Psoas muscle (tissue), 7 donors: ENCODE measurements at regions not wholly inside any gene's neighbourhood (a gene's known extent, or its start where the extent isn't known, plus 50 kb on each side); places are given as distances from the start of the nearest gene placed in this dataset.

Source experiments
- ATAC-seq, 4 donors: fragments of 200-7000 bp; cut with Tn5 transposase; one replicate each; pipeline ENCODE4 v1.9.1; 2020; ENCODE audit warnings: moderate library complexity in 3 of 4, mild to moderate bottlenecking in 2 of 4
- DNase-seq, 2 donors: peaks; one replicate each; pipeline ENCODE4 v3.0.0-alpha.2; 2020
- H3K27ac ChIP-seq: fragments of 200-600 bp; one replicate; pipeline ENCODE4 v1.8.0; 2022
- H3K27me3 ChIP-seq, 3 donors: fragments of 200-600 bp in 1 of 3; one replicate each; pipeline versions ENCODE4 v1.6.1 to v1.8.0; 2013 to 2022; ENCODE audit warnings: low read length in 2 of 3, mild to moderate bottlenecking in 2 of 3, moderate library complexity in 1 of 3; ENCODE audit not compliant: insufficient read depth in 3 of 3
- H3K36me3 ChIP-seq, 2 donors: fragments of 200-600 bp in 1 of 2; one replicate each; pipeline versions ENCODE4 v1.6.1 to v1.8.0; 2013 to 2022; ENCODE audit warnings: low read depth in 1 of 2, mild to moderate bottlenecking in 1 of 2, moderate library complexity in 1 of 2; ENCODE audit not compliant: insufficient read depth in 1 of 2
- H3K4me1 ChIP-seq: fragments of 200-600 bp; one replicate; pipeline ENCODE4 v1.8.0; 2022
- H3K4me3 ChIP-seq: fragments of 200-600 bp; one replicate; pipeline ENCODE4 v1.8.0; 2022; ENCODE audit warnings: mild to moderate bottlenecking
- H3K9me3 ChIP-seq: fragments of 200-600 bp; one replicate; pipeline ENCODE4 v1.8.0; 2022
- WGBS, 3 donors: extraction: QIAGEN DNeasy Blood & Tissue Kit; methylation state at CpG; one replicate each; pipeline versions ENCODE4 v1.1.6 to v1.1.7; 2013; 5-methylcytosine and 5-hydroxymethylcytosine counted together
- intact Hi-C, 2 donors: fragments of 100-400 bp; cut with DNase I; formaldehyde crosslinking; loops; one replicate each; pipeline versions ENCODE4 v1.11.0 to v1.14.2; 2022
- TF ChIP-seq, protein P1 (sequence below): fragments of 200-600 bp; IDR thresholded peaks from one replicate; pipeline ENCODE4 v1.8.0; 2022; ENCODE audit warnings: antibody characterized with exemption
- donor health status: healthy with polysubstance abuse.
- donor health status: DM: no; HTN: no; CAD: no; lungs with moderate emphysema.
- donor health status: Bipolar disorder and iron deficiency.
- donor health status: healthy.
- donor health status: DM: yes; HTN: yes; CAD: no.
- donor health status: DM: no; HTN: no; CAD: no.
- donor health status: DM: yes; HTN: yes; CAD: no.

DNA sequence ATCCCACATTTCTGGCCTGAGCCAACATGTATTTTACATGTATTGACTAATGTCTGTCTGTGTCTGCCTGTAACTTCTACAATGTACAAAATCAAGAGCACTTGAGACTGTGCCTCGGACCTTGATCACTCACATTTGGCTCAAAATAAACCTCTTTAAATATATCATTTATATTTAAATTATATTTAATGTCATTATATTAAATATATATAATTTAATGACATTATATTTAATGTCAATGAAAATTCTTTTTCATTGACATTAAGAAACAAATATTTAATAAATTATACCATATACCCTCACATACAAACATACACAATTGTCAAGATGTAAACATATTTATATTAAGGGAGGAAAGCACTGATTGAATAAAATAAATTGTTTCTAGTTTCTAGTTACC lies 1099.8 kb upstream of the CDH18 start:
- no peaks in the 10 kb centered on the region for H3K36me3 ChIP-seq

DNA sequence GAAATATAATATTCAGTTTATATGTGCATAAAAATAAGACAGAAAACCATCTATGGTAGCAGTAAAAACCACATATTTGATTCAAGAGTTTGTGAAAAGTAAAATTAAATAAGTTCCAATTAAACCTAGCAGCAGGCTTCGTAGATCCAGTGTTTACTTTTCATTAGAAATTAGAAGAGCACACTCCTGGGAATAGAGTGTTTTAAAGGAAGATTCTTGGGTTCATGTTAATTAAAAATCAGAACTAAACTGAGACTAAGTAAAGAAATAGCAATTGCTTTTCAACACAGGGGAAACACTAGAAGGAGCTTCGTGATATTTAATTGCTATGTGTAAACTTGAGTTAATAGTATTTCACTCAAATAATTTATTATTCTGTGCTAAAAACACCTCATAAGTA lies 1097.8 kb upstream of the CDH18 start:
- 54 to 59% (median 57%) methylated on average over 2 of the region's 2 CpGs for WGBS, 3 donors
- Histone ChIP-seq H3K27ac (no peak overlapping the region), H3K4me1 (no peaks in the 10 kb centered on the region), H3K36me3 (no peaks in the 10 kb centered on the region), H3K9me3 (no peaks in the 10 kb centered on the region), H3K27me3 (no peaks in the 10 kb centered on the region), H3K4me3 (no peak overlapping the region)
- intact Hi-C loops, result no loop called here
- DNase-seq, result no peak
- ATAC-seq, result no peak
- TF ChIP-seq, protein P1, sequence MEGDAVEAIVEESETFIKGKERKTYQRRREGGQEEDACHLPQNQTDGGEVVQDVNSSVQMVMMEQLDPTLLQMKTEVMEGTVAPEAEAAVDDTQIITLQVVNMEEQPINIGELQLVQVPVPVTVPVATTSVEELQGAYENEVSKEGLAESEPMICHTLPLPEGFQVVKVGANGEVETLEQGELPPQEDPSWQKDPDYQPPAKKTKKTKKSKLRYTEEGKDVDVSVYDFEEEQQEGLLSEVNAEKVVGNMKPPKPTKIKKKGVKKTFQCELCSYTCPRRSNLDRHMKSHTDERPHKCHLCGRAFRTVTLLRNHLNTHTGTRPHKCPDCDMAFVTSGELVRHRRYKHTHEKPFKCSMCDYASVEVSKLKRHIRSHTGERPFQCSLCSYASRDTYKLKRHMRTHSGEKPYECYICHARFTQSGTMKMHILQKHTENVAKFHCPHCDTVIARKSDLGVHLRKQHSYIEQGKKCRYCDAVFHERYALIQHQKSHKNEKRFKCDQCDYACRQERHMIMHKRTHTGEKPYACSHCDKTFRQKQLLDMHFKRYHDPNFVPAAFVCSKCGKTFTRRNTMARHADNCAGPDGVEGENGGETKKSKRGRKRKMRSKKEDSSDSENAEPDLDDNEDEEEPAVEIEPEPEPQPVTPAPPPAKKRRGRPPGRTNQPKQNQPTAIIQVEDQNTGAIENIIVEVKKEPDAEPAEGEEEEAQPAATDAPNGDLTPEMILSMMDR, result no peak

More for the DNA sequence above, 1099.8 kb upstream of the CDH18 start:
- TF ChIP-seq, protein P1, result no peak
- intact Hi-C loops, result no loop called here
- no peaks in the 10 kb centered on the region for H3K9me3 ChIP-seq
- no peak for DNase-seq
- no peak for ATAC-seq
- H3K4me1 ChIP-seq, result no peaks in the 10 kb centered on the region
- no peak overlapping the region for H3K4me3 ChIP-seq
- WGBS, 3 donors, result 69 to 89% (median 88%) methylated on average over 1 of the region's 1 CpG
- no peak overlapping the region for H3K27ac ChIP-seq
- no peaks in the 10 kb centered on the region for H3K27me3 ChIP-seq

- Histone ChIP-seq H3K9me3 (no peaks in the 10 kb centered on the region), H3K4me1 (no peaks in the 10 kb centered on the region), H3K36me3 (no peaks in the 10 kb centered on the region), H3K27me3 (no peaks in the 10 kb centered on the region), H3K27ac (no peak overlapping the region), H3K4me3 (no peak overlapping the region)
- no peak for ATAC-seq
- TF ChIP-seq, protein P1, result no peak
- no peak for DNase-seq
- intact Hi-C loops, result no loop called here
- WGBS, 3 donors, result 75 to 78% (median 77%) methylated on average over 5 of the region's 5 CpGs
These were observed 1084.0 kb upstream of the CDH18 start for GRCh38 chr5:21071986-21072385.

DNA sequence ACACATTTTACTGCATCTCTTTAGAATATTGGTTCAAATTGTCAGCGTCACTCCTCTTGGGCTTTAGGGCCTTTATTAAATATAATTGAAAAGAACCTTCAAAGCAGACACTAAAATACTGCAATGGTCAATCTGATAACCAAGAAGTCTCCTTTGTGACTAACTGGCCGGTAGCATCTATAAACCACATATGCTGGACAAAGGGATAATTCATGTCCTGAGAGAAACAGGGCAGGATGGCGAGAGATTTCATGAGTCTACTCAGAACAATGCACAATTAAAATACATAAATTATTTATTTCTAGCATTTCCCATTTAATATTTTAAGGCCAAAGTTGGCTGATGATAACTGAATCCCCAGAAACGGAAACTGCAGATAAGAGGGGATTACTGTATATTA lies 1083.4 kb upstream of the CDH18 start:
- DNase-seq (no peak), ATAC-seq (no peak)
- H3K9me3 ChIP-seq, result no peaks in the 10 kb centered on the region
- H3K27me3 ChIP-seq, result no peaks in the 10 kb centered on the region
- TF ChIP-seq, protein P1, result no peak
- no peak overlapping the region for H3K4me3 ChIP-seq
- H3K27ac ChIP-seq, result no peak overlapping the region
- no peaks in the 10 kb centered on the region for H3K36me3 ChIP-seq
- H3K4me1 ChIP-seq, result no peaks in the 10 kb centered on the region
- intact Hi-C loops, result no loop called here
- WGBS, 3 donors, result 78 to 79% (median 78%) methylated on average over 4 of the region's 4 CpGs

DNA sequence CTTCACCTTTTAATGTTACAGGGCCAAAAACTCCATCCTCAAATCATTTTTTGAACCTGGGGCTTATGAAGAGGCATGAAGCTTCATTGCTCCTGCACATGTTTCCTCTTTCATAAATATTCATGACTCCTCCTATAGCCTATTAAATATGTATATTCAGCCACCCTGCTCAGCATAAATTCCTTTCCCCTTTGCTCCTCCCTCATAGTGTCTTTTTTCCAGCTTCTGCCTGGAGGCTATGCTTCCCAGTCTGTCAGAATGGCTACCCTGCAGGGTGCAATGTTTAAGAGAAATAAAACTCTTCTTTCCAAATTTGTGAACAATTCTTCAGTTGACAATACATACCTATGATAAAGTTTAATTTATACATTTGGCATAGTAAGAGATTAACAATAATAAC lies 1082.9 kb upstream of the CDH18 start:
- H3K36me3 ChIP-seq, result no peaks in the 10 kb centered on the region
- H3K27me3 ChIP-seq, result no peaks in the 10 kb centered on the region
- H3K9me3 ChIP-seq, result no peaks in the 10 kb centered on the region
- DNase-seq (no peak), ATAC-seq (no peak)
- no peak overlapping the region for H3K27ac ChIP-seq
- intact Hi-C loops, result no loop called here
- H3K4me3 ChIP-seq, result no peak overlapping the region
- TF ChIP-seq, protein P1, result no peak
- H3K4me1 ChIP-seq, result no peaks in the 10 kb centered on the region
